Loucy (cell line): ENCODE measurements at regions not wholly inside any gene's neighbourhood (a gene's known extent, or its start where the extent isn't known, plus 50 kb on each side); places are given as distances from the start of the nearest gene placed in this dataset.

Experiments used
- H2AFZ ChIP-seq: fragments of 200-600 bp; sonication (generic); 2 replicates; pipeline ENCODE4 v1.6.0; 2016; ENCODE audit warnings: antibody characterized with exemption, mild to moderate bottlenecking, low read length, moderate library complexity
- H3F3A ChIP-seq: fragments of 200-600 bp; 2 replicates; pipeline ENCODE4 v1.6.0; 2016; ENCODE audit warnings: antibody characterized with exemption, low read depth, mild to moderate bottlenecking
- H3K27me3 ChIP-seq: fragments of 200-600 bp; sonication (generic); 2 replicates; pipeline ENCODE4 v1.6.1; 2014; ENCODE audit warnings: low read length, mild to moderate bottlenecking; ENCODE audit not compliant: insufficient read depth, poor library complexity, severe bottlenecking
- H3K36me3 ChIP-seq: fragments of 200-600 bp; sonication (generic); 2 replicates; pipeline ENCODE4 v1.6.1; 2016; ENCODE audit warnings: low read length; ENCODE audit not compliant: insufficient read depth
- H3K4me1 ChIP-seq: fragments of 200-600 bp; sonication (generic); 2 replicates; pipeline ENCODE4 v1.5.1; 2014; ENCODE audit warnings: low read length, mild to moderate bottlenecking; ENCODE audit not compliant: insufficient read depth, poor library complexity, severe bottlenecking
- H3K4me2 ChIP-seq: fragments of 200-600 bp; sonication (generic); 2 replicates; pipeline ENCODE4 v1.6.0; 2014; ENCODE audit warnings: antibody characterized with exemption, low read length, low read depth, mild to moderate bottlenecking; ENCODE audit not compliant: poor library complexity, severe bottlenecking
- H3K4me3 ChIP-seq: fragments of 200-600 bp; sonication (generic); 2 replicates; pipeline ENCODE4 v1.5.1; 2014; ENCODE audit warnings: low read length, mild to moderate bottlenecking, mixed read lengths; ENCODE audit not compliant: poor library complexity, severe bottlenecking
- H3K79me2 ChIP-seq: fragments of 200-600 bp; sonication (generic); 2 replicates; pipeline ENCODE4 v1.6.1; 2014; ENCODE audit warnings: low read length; ENCODE audit not compliant: insufficient read depth
- H3K9ac ChIP-seq: fragments of 200-600 bp; sonication (generic); 2 replicates; pipeline ENCODE4 v1.6.0; 2014; ENCODE audit warnings: mild to moderate bottlenecking, low read depth, low read length, moderate library complexity; ENCODE audit not compliant: poor library complexity, severe bottlenecking
- H3K9me2 ChIP-seq: fragments of 200-600 bp; sonication (generic); replicated peaks from 2 replicates; pipeline ENCODE4 v1.6.1; 2016; ENCODE audit warnings: low read depth, low read length, mixed read lengths
- H3K9me3 ChIP-seq: fragments of 200-600 bp; sonication (generic); 2 replicates; pipeline ENCODE4 v1.6.1; 2014; ENCODE audit warnings: mild to moderate bottlenecking, antibody characterized with exemption, low read length, low read depth; ENCODE audit not compliant: insufficient read depth
- H4K20me1 ChIP-seq: fragments of 200-600 bp; sonication (generic); 2 replicates; pipeline ENCODE4 v1.6.0; 2014; ENCODE audit warnings: antibody characterized with exemption, low read length, mild to moderate bottlenecking; ENCODE audit not compliant: insufficient read depth, poor library complexity, severe bottlenecking
- CTCF ChIP-seq: fragments of 200-600 bp; sonication (generic); conservative IDR thresholded peaks from 2 replicates; pipeline ENCODE4 v1.5.1; 2014; ENCODE audit warnings: mild to moderate bottlenecking, antibody characterized with exemption, low read length
- EZH2phosphoT487 ChIP-seq: fragments of 200-600 bp; IDR thresholded peaks from 2 replicates; pipeline ENCODE4 v1.6.1; 2018; ENCODE audit warnings: antibody characterized with exemption, mild to moderate bottlenecking, moderate library complexity, borderline replicate concordance

- Histone ChIP-seq H3K9me2 (no peaks in the 10 kb centered on the region; the same call in 1 of the 2 replicates), H3K27me3 (no peaks in the 10 kb centered on the region), H3K4me3 (no peak overlapping the region)
Observed at GRCh38 chr14:62251237-62251636, 489.0 kb downstream of the SNAPC1 start.

GRCh38 chr14:62253171-62253570, 491.0 kb downstream of the SNAPC1 start:
- H2AFZ ChIP-seq = no peak overlapping the region
- H3K4me2 ChIP-seq = no peak overlapping the region
- H3K9ac ChIP-seq = no peak overlapping the region
- no peak overlapping the region for H3K4me3 ChIP-seq
- H3K36me3 ChIP-seq = no peaks in the 10 kb centered on the region
- H3K27me3 ChIP-seq = no peaks in the 10 kb centered on the region
- no peaks in the 10 kb centered on the region for H3K9me3 ChIP-seq
- no peaks in the 10 kb centered on the region for H3F3A ChIP-seq
- no peaks in the 10 kb centered on the region for H3K9me2 ChIP-seq
- H4K20me1 ChIP-seq = no peaks in the 10 kb centered on the region
- H3K4me1 ChIP-seq = no peaks in the 10 kb centered on the region
- no peak for TF ChIP-seq CTCF
- no peak for TF ChIP-seq EZH2phosphoT487
- no peaks in the 10 kb centered on the region for H3K79me2 ChIP-seq

More at GRCh38 chr14:62251237-62251636, 489.0 kb downstream of the SNAPC1 start:
- Histone ChIP-seq H3K79me2 (no peaks in the 10 kb centered on the region), H3K4me2 (no peak overlapping the region), H3K4me1 (no peaks in the 10 kb centered on the region), H3F3A (no peaks in the 10 kb centered on the region), H3K36me3 (no peaks in the 10 kb centered on the region), H3K9ac (no peak overlapping the region), H4K20me1 (no peaks in the 10 kb centered on the region), H2AFZ (no peak overlapping the region), H3K9me3 (no peaks in the 10 kb centered on the region)
- TF ChIP-seq CTCF = no peak
- no peak for TF ChIP-seq EZH2phosphoT487

- Histone ChIP-seq H3K9me3 (no peaks in the 10 kb centered on the region), H3F3A (no peaks in the 10 kb centered on the region), H4K20me1 (no peaks in the 10 kb centered on the region), H3K9me2 (no peaks in the 10 kb centered on the region), H3K4me2 (no peak overlapping the region), H3K79me2 (no peaks in the 10 kb centered on the region), H3K4me3 (no peak overlapping the region), H3K36me3 (no peaks in the 10 kb centered on the region), H3K27me3 (no peaks in the 10 kb centered on the region), H2AFZ (no peak overlapping the region), H3K9ac (no peak overlapping the region), H3K4me1 (no peaks in the 10 kb centered on the region)
- TF ChIP-seq EZH2phosphoT487 = no peak
- no peak for TF ChIP-seq CTCF
Observed at GRCh38 chr14:62253911-62254310, 491.7 kb downstream of the SNAPC1 start.
